Adrenal gland (tissue), 5 donors: ENCODE measurements at regions not wholly inside any gene's neighbourhood (a gene's known extent, or its start where the extent isn't known, plus 50 kb on each side); places are given as distances from the start of the nearest gene placed in this dataset.

Source experiments
- POLR2A ChIP-seq, 2 donors: fragments of 450-650 bp; IDR thresholded peaks; one replicate each; pipeline ENCODE4 v1.6.1; 2017; ENCODE audit warnings: antibody characterized with exemption in 2 of 2, mild to moderate bottlenecking in 2 of 2, moderate library complexity in 1 of 2
- TF ChIP-seq, protein P1 (sequence below), 6 experiments: fragments of 450-650 bp in 4 of 6; fragments of 200-600 bp in 2 of 6; sonication (generic) in 1 of 6; IDR thresholded peaks; 1 replicate in 5 of 6; 2 replicates in 1 of 6; pipeline versions ENCODE4 v1.5.1 to v1.8.0; 2016 to 2021; ENCODE audit warnings: antibody characterized with exemption in 6 of 6, mild to moderate bottlenecking in 2 of 6, moderate library complexity in 1 of 6
- donor health status: DM: no; HTN: no; CAD: no.

GRCh38 chr20:56762829-56763228 is 133.7 kb downstream of the TFAP2C start:
- TF ChIP-seq, protein P1, sequence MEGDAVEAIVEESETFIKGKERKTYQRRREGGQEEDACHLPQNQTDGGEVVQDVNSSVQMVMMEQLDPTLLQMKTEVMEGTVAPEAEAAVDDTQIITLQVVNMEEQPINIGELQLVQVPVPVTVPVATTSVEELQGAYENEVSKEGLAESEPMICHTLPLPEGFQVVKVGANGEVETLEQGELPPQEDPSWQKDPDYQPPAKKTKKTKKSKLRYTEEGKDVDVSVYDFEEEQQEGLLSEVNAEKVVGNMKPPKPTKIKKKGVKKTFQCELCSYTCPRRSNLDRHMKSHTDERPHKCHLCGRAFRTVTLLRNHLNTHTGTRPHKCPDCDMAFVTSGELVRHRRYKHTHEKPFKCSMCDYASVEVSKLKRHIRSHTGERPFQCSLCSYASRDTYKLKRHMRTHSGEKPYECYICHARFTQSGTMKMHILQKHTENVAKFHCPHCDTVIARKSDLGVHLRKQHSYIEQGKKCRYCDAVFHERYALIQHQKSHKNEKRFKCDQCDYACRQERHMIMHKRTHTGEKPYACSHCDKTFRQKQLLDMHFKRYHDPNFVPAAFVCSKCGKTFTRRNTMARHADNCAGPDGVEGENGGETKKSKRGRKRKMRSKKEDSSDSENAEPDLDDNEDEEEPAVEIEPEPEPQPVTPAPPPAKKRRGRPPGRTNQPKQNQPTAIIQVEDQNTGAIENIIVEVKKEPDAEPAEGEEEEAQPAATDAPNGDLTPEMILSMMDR (IDR thresholded peaks at IDR 0.05) = no peak
- no peak for TF ChIP-seq POLR2A (IDR thresholded peaks at IDR 0.05)
